Endothelial cell of umbilical vein (primary cell): ENCODE measurements at regions not wholly inside any gene's neighbourhood (a gene's known extent, or its start where the extent isn't known, plus 50 kb on each side); places are given as distances from the start of the nearest gene placed in this dataset.

Source experiments
- BruUV-seq: library from RNA; stranded (reverse); fragments of 400-500 nt; replicated peaks from 2 replicates; lab custom pipeline; 2021; lab: Mats Ljungman, UMichigan
- CTCF ChIA-PET: fragments of 300-600, 350-600 bp; sonication (Branson Sonifier 250); formaldehyde crosslinking; loops from one replicate; lab custom pipeline; 2021; ENCODE audit warnings: antibody characterized with exemption, inconsistent platforms; lab: Charles Lee
- POLR2A ChIA-PET: fragments of 300-600, 350-600 bp; sonication (Branson Sonifier 250); formaldehyde crosslinking; loops from one replicate; lab custom pipeline; 2021; ENCODE audit warnings: antibody characterized with exemption, inconsistent platforms; lab: Charles Lee
- DNase-seq: peaks from one replicate; pipeline ENCODE4 v3.0.0-alpha.2; 2011; ENCODE audit warnings: low read depth, low spot score
- FAIRE-seq: peaks from 2 replicates; lab custom pipeline; 2011; peaks lifted over from hg19 to GRCh38; lab: Jason Lieb, UNC
- H2AFZ ChIP-seq: 2 replicates; pipeline ENCODE4 v1.6.0; 2012; ENCODE audit warnings: low read depth, low read length, control low read depth, inconsistent platforms
- H3K27ac ChIP-seq: 2 replicates; pipeline ENCODE4 v1.5.1; 2011; ENCODE audit warnings: low read depth, mild to moderate bottlenecking, control low read depth, low read length, moderate library complexity; ENCODE audit not compliant: insufficient read depth
- H3K27me3 ChIP-seq, 2 experiments: 2 replicates each; pipeline versions ENCODE4 v1.6.0 to v1.6.1; 2011; ENCODE audit warnings: low read length in 2 of 2, mixed read lengths in 1 of 2; ENCODE audit not compliant: control insufficient read depth in 2 of 2, insufficient read depth in 2 of 2
- H3K36me3 ChIP-seq, 2 experiments: 2 replicates in 1 of 2; 3 replicates in 1 of 2; pipeline ENCODE4 v1.5.1; 2011; ENCODE audit warnings: low read length in 2 of 2, mild to moderate bottlenecking in 1 of 2, moderate library complexity in 1 of 2; ENCODE audit not compliant: control insufficient read depth in 2 of 2, insufficient read depth in 2 of 2; ENCODE audit errors: extremely low read depth in 1 of 2
- H3K4me1 ChIP-seq: 3 replicates; pipeline ENCODE4 v1.5.1; 2011; ENCODE audit warnings: mild to moderate bottlenecking, low read length; ENCODE audit not compliant: control insufficient read depth, insufficient read depth; ENCODE audit errors: extremely low read depth
- H3K4me2 ChIP-seq: 2 replicates; pipeline ENCODE4 v1.6.1; 2011; ENCODE audit warnings: low read length, control low read depth, mixed read lengths; ENCODE audit not compliant: insufficient read depth
- H3K4me3 ChIP-seq, 3 experiments: fragments of 200-600 bp in 1 of 3; sonication (generic), shearing (Covaris generic) in 1 of 3; replicated peaks in 1 of 3; 2 replicates each; pipeline ENCODE4 v1.5.1; 2011 to 2016; ENCODE audit warnings: control low read depth in 3 of 3, low read length in 3 of 3, mild to moderate bottlenecking in 2 of 3, inconsistent platforms in 1 of 3, low read depth in 1 of 3, moderate library complexity in 1 of 3; ENCODE audit not compliant: insufficient read depth in 1 of 3
- H3K79me2 ChIP-seq: 2 replicates; pipeline ENCODE4 v1.6.0; 2012; ENCODE audit warnings: low read length, inconsistent platforms; ENCODE audit not compliant: control insufficient read depth, insufficient read depth
- H3K9ac ChIP-seq: replicated peaks from 2 replicates; pipeline ENCODE3; 2011; ENCODE audit warnings: low read length, control low read depth; ENCODE audit not compliant: insufficient read depth; ENCODE audit errors: extremely low read depth
- H3K9me1 ChIP-seq: replicated peaks from 3 replicates; pipeline ENCODE4 v1.6.0; 2011; ENCODE audit warnings: mild to moderate bottlenecking, low read length; ENCODE audit not compliant: control insufficient read depth, insufficient read depth; ENCODE audit errors: extremely low read depth
- H3K9me3 ChIP-seq: replicated peaks from 2 replicates; pipeline ENCODE4 v1.5.1; 2012; ENCODE audit warnings: low read length, inconsistent platforms; ENCODE audit not compliant: control insufficient read depth, insufficient read depth
- H4K20me1 ChIP-seq: replicated peaks from 2 replicates; pipeline ENCODE3; 2011; ENCODE audit warnings: mild to moderate bottlenecking, low read length; ENCODE audit not compliant: control insufficient read depth, insufficient read depth; ENCODE audit errors: extremely low read depth
- CTCF ChIP-seq, 2 donors: IDR thresholded peaks; 1 replicate in 1 of 2; 2 replicates in 1 of 2; pipeline ENCODE4 v1.5.1; 2011; ENCODE audit warnings: low read length in 2 of 2, mild to moderate bottlenecking in 2 of 2, moderate library complexity in 2 of 2, control low read depth in 1 of 2, inconsistent platforms in 1 of 2, low read depth in 1 of 2; ENCODE audit not compliant: insufficient read depth in 1 of 2; ENCODE audit errors: extremely low read depth in 1 of 2
- MAX ChIP-seq: IDR thresholded peaks from 2 replicates; pipeline ENCODE4 v1.6.1; 2011; ENCODE audit not compliant: insufficient read depth, insufficient read length
- dilution Hi-C: fragments of 300-500 bp; cut with MboI; formaldehyde crosslinking; loops from one replicate; pipeline ENCODE4 v1.15.0; 2019; ENCODE audit warnings: low sequenced_read_pairs; ENCODE audit not compliant: extremely low pct_ligation_motif_present
- intact Hi-C: fragments of 100-400 bp; cut with micrococcal nuclease; formaldehyde crosslinking; loops from one replicate; pipeline ENCODE4 v1.10.0; 2022

GRCh38 chr13:74709226-74709625 lies 575.0 kb upstream of the KLF12 start:
- Histone ChIP-seq H3K79me2 (no peaks in the 10 kb centered on the region), H3K9ac (no peak overlapping the region), H2AFZ (no peak overlapping the region), H3K9me3 (no peaks in the 10 kb centered on the region), H3K27me3 (no peaks in the 10 kb centered on the region), H3K9me1 (no peaks in the 10 kb centered on the region), H4K20me1 (no peaks in the 10 kb centered on the region), H3K4me1 (no peaks in the 10 kb centered on the region), H3K4me2 (no peak overlapping the region), H3K36me3 (no peaks in the 10 kb centered on the region), H3K27ac (no peak overlapping the region), H3K4me3 (no peak overlapping the region)
- ChIA-PET CTCF (no interaction called here), POLR2A (no interaction called here)
- no peak for TF ChIP-seq CTCF (IDR thresholded peaks at IDR 0.05; ENCODE audit: extremely low read depth in 1 of 2, insufficient read depth in 1 of 2, low read depth in 1 of 2, low read length in 2 of 2)
- no peak for DNase-seq
- intact Hi-C loops (no loop called here), dilution Hi-C loops (no loop called here)
- FAIRE-seq, result no peak
- no TSS peak for BruUV-seq

GRCh38 chr13:74708629-74709028 lies 574.4 kb upstream of the KLF12 start:
- CTCF ChIA-PET, result no interaction called here
- Histone ChIP-seq H3K79me2 (no peaks in the 10 kb centered on the region), H2AFZ (no peak overlapping the region), H3K4me1 (no peaks in the 10 kb centered on the region), H3K9ac (no peak overlapping the region), H3K9me1 (no peaks in the 10 kb centered on the region), H3K27ac (no peak overlapping the region), H3K36me3 (no peaks in the 10 kb centered on the region), H4K20me1 (no peaks in the 10 kb centered on the region), H3K9me3 (no peaks in the 10 kb centered on the region), H3K4me2 (no peak overlapping the region), H3K4me3 (no peak overlapping the region), H3K27me3 (no peaks in the 10 kb centered on the region)
- TF ChIP-seq MAX, result no peak
- intact Hi-C loops, result no loop called here
- dilution Hi-C loops, result no loop called here
- DNase-seq, result no peak
- FAIRE-seq, result no peak
- no TSS peak for BruUV-seq
- POLR2A ChIA-PET, result no interaction called here
